Liver (tissue), 3 donors: ENCODE measurements at regions not wholly inside any gene's neighbourhood (a gene's known extent, or its start where the extent isn't known, plus 50 kb on each side); places are given as distances from the start of the nearest gene placed in this dataset.

Source experiments
- ATF3 ChIP-seq: IDR thresholded peaks from 2 replicates; pipeline ENCODE4 v1.6.1; 2016; ENCODE audit warnings: antibody characterized with exemption
- CTCF ChIP-seq: fragments of 150-350 bp; IDR thresholded peaks from 2 replicates; pipeline ENCODE4 v1.5.1; 2017; ENCODE audit warnings: improper control_type of control experiment, low read depth, low read length; ENCODE audit not compliant: missing input control
- EGR1 ChIP-seq, 2 donors: IDR thresholded peaks; 2 replicates each; pipeline ENCODE4 v1.6.1; 2016 to 2018; ENCODE audit warnings: antibody characterized with exemption in 2 of 2, low read depth in 2 of 2
- FOXA1 ChIP-seq: IDR thresholded peaks from 2 replicates; pipeline ENCODE4 v1.6.1; 2016; ENCODE audit warnings: antibody characterized with exemption
- GABPA ChIP-seq, 2 donors: IDR thresholded peaks in 1 of 2; conservative IDR thresholded peaks in 1 of 2; 2 replicates each; pipeline ENCODE4 v1.6.1; 2016; ENCODE audit warnings: antibody characterized with exemption in 2 of 2, mild to moderate bottlenecking in 1 of 2, moderate library complexity in 1 of 2
- HNF4G ChIP-seq: IDR thresholded peaks from 2 replicates; pipeline ENCODE4 v1.6.1; 2016; ENCODE audit warnings: antibody characterized with exemption
- JUND ChIP-seq, 2 donors: IDR thresholded peaks; 2 replicates each; pipeline ENCODE4 v1.6.1; 2016; ENCODE audit warnings: antibody characterized with exemption in 2 of 2
- MAX ChIP-seq: IDR thresholded peaks from 2 replicates; pipeline ENCODE4 v1.6.1; 2016; ENCODE audit warnings: antibody characterized with exemption
- RAD21 ChIP-seq, 2 donors: IDR thresholded peaks; 2 replicates each; pipeline ENCODE4 v1.6.1; 2016; ENCODE audit warnings: antibody characterized with exemption in 2 of 2, mild to moderate bottlenecking in 2 of 2
- REST ChIP-seq: IDR thresholded peaks from 2 replicates; pipeline ENCODE4 v1.6.1; 2016; ENCODE audit warnings: antibody characterized with exemption, mild to moderate bottlenecking
- SP1 ChIP-seq: IDR thresholded peaks from 2 replicates; pipeline ENCODE4 v1.6.1; 2018; ENCODE audit warnings: antibody characterized with exemption, mild to moderate bottlenecking
- TAF1 ChIP-seq: conservative IDR thresholded peaks from 2 replicates; pipeline ENCODE4 v1.6.1; 2016; ENCODE audit warnings: antibody characterized with exemption, mild to moderate bottlenecking
- YY1 ChIP-seq: IDR thresholded peaks from 2 replicates; pipeline ENCODE4 v1.6.1; 2016; ENCODE audit warnings: antibody characterized with exemption, mild to moderate bottlenecking
- ZBTB33 ChIP-seq: IDR thresholded peaks from 2 replicates; pipeline ENCODE4 v1.6.1; 2016; ENCODE audit warnings: antibody characterized with exemption
- donor health status: healthy.
- donor health status: healthy.

GRCh38 chr20:4608861-4609260, 77.4 kb upstream of the PRNP start:
- no peak for TF ChIP-seq RAD21 (IDR thresholded peaks at IDR 0.05)
- no peak for TF ChIP-seq CTCF
- no peak for TF ChIP-seq JUND (IDR thresholded peaks at IDR 0.05)
- no peak for TF ChIP-seq MAX
- TF ChIP-seq GABPA (IDR thresholded peaks at IDR 0.05 in 1 of 2, conservative IDR thresholded peaks at IDR 0.05 in 1 of 2): no peak
- TF ChIP-seq HNF4G: no peak
- TF ChIP-seq REST: no peak
- TF ChIP-seq ATF3: no peak
- no peak for TF ChIP-seq FOXA1
- TF ChIP-seq SP1: no peak
- no peak for TF ChIP-seq TAF1
- TF ChIP-seq EGR1 (IDR thresholded peaks at IDR 0.05; ENCODE audit: low read depth in 2 of 2): no peak
- no peak for TF ChIP-seq YY1
- TF ChIP-seq ZBTB33: no peak
